NB4 (cell line): ENCODE measurements at regions not wholly inside any gene's neighbourhood (a gene's known extent, or its start where the extent isn't known, plus 50 kb on each side); places are given as distances from the start of the nearest gene placed in this dataset.

Experiments
- POLR2A ChIP-seq: IDR thresholded peaks from 2 replicates; pipeline ENCODE4 v1.6.1; 2011; ENCODE audit warnings: mild to moderate bottlenecking; ENCODE audit not compliant: insufficient read length; ENCODE audit errors: extremely low read depth
- TF ChIP-seq, protein P1 (sequence below): IDR thresholded peaks from one replicate; pipeline ENCODE4 v1.5.1; 2012; ENCODE audit warnings: low read depth, low read length

- no peak for TF ChIP-seq POLR2A
- TF ChIP-seq, protein P1, sequence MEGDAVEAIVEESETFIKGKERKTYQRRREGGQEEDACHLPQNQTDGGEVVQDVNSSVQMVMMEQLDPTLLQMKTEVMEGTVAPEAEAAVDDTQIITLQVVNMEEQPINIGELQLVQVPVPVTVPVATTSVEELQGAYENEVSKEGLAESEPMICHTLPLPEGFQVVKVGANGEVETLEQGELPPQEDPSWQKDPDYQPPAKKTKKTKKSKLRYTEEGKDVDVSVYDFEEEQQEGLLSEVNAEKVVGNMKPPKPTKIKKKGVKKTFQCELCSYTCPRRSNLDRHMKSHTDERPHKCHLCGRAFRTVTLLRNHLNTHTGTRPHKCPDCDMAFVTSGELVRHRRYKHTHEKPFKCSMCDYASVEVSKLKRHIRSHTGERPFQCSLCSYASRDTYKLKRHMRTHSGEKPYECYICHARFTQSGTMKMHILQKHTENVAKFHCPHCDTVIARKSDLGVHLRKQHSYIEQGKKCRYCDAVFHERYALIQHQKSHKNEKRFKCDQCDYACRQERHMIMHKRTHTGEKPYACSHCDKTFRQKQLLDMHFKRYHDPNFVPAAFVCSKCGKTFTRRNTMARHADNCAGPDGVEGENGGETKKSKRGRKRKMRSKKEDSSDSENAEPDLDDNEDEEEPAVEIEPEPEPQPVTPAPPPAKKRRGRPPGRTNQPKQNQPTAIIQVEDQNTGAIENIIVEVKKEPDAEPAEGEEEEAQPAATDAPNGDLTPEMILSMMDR: no peak
These were observed 348.3 kb downstream of the AJAP1 start for GRCh38 chr1:5002676-5003075.
